Natural killer cell (primary cell): ENCODE measurements at regions not wholly inside any gene's neighbourhood (a gene's known extent, or its start where the extent isn't known, plus 50 kb on each side); places are given as distances from the start of the nearest gene placed in this dataset.
"Not testable (repeated sequence)": the region's sequence is repeated elsewhere in the genome, so short reads cannot be mapped to it uniquely, and the experiment has no call there.

Source experiments
- ATAC-seq, 3 donors: fragments of 150-1000 bp in 2 of 3; fragments of 200-7000 bp in 1 of 3; cut with Tn5 transposase; 1 replicate in 1 of 3; 2 replicates in 2 of 3; pipeline ENCODE4 v1.10.0; 2021; ENCODE audit warnings: mild to moderate bottlenecking in 2 of 3, moderate library complexity in 2 of 3
- DNase-seq, 2 donors: peaks; one replicate each; pipeline versions ENCODE4 v3.0.0 to v3.0.0-alpha.2; 2013 to 2021; ENCODE audit warnings: mixed read lengths in 1 of 2
- H3K27ac ChIP-seq: one replicate; pipeline ENCODE4 v1.5.1; 2013; ENCODE audit warnings: mild to moderate bottlenecking, low read length
- H3K27me3 ChIP-seq: one replicate; pipeline ENCODE4 v1.6.1; 2013; ENCODE audit warnings: low read length; ENCODE audit not compliant: control insufficient read depth, insufficient read depth
- H3K36me3 ChIP-seq: one replicate; pipeline ENCODE4 v1.6.1; 2013; ENCODE audit warnings: low read length; ENCODE audit not compliant: control insufficient read depth, insufficient read depth
- H3K4me1 ChIP-seq: one replicate; pipeline ENCODE4 v1.6.1; 2013; ENCODE audit warnings: low read length; ENCODE audit not compliant: control insufficient read depth, insufficient read depth
- H3K4me3 ChIP-seq: one replicate; pipeline ENCODE4 v1.5.1; 2013; ENCODE audit warnings: low read length
- H3K9me3 ChIP-seq: one replicate; pipeline ENCODE4 v1.6.1; 2013; ENCODE audit warnings: low read length; ENCODE audit not compliant: control insufficient read depth, insufficient read depth
- H3K27ac Mint-ChIP-seq, 2 donors: one replicate each; pipeline ENCODE4 v1.8.0; 2022; ENCODE audit warnings: mild to moderate bottlenecking in 2 of 2, mixed read lengths in 2 of 2, moderate library complexity in 1 of 2
- H3K27me3 Mint-ChIP-seq, 2 donors: one replicate each; pipeline ENCODE4 v1.8.0; 2022; ENCODE audit warnings: low read depth in 2 of 2, mixed read lengths in 2 of 2
- H3K36me3 Mint-ChIP-seq: one replicate; pipeline ENCODE4 v1.8.0; 2022; ENCODE audit warnings: mixed read lengths
- H3K4me1 Mint-ChIP-seq, 2 donors: one replicate each; pipeline ENCODE4 v1.8.0; 2022; ENCODE audit warnings: mixed read lengths in 2 of 2
- H3K4me3 Mint-ChIP-seq: one replicate; pipeline ENCODE4 v1.8.0; 2022; ENCODE audit warnings: mild to moderate bottlenecking, moderate library complexity, mixed read lengths
- H3K9me3 Mint-ChIP-seq, 2 donors: one replicate each; pipeline ENCODE4 v1.8.0; 2022; ENCODE audit warnings: mixed read lengths in 2 of 2
- WGBS: methylation state at CpG from one replicate; pipeline ENCODE4 v1.1.7; 2013; ENCODE audit warnings: missing lambda C conversion rate; ENCODE audit not compliant: insufficient coverage; 5-methylcytosine and 5-hydroxymethylcytosine counted together
- intact Hi-C: fragments of 100-400 bp; cut with micrococcal nuclease; formaldehyde crosslinking; loops from one replicate; pipeline ENCODE4 v1.14.2; 2022
- TF ChIP-seq, protein P1 (sequence below): fragments of 200-600 bp; IDR thresholded peaks from one replicate; pipeline ENCODE4 v1.8.0; 2022; ENCODE audit warnings: antibody characterized with exemption

DNA sequence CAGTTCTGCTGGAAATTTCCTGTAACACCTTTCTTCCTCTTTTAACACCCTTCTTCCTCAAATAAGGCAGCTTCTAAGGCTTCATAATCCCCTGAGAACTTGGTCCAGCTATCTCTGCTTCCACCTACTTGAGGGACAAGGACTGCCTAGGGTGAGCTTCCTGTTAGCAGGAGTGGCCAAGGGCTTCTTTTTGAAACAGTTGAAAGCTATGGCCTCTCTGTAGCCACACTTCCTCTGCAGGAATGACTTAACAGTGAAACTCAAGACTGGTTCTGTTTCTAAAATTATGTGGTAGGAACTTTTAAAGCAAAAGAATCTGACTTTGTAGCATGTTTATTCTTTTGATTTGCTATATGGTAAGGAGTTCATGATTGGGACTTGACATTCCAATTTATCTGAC, 108.5 kb upstream of the WDR1 start:
- no peak for DNase-seq
- Histone ChIP-seq H3K4me3 (no peak overlapping the region), H3K27ac (no peak overlapping the region), H3K4me1 (no peaks in the 10 kb centered on the region), H3K27me3 (no peaks in the 10 kb centered on the region), H3K9me3 (no peaks in the 10 kb centered on the region), H3K36me3 (no peaks in the 10 kb centered on the region)
- TF ChIP-seq, protein P1, sequence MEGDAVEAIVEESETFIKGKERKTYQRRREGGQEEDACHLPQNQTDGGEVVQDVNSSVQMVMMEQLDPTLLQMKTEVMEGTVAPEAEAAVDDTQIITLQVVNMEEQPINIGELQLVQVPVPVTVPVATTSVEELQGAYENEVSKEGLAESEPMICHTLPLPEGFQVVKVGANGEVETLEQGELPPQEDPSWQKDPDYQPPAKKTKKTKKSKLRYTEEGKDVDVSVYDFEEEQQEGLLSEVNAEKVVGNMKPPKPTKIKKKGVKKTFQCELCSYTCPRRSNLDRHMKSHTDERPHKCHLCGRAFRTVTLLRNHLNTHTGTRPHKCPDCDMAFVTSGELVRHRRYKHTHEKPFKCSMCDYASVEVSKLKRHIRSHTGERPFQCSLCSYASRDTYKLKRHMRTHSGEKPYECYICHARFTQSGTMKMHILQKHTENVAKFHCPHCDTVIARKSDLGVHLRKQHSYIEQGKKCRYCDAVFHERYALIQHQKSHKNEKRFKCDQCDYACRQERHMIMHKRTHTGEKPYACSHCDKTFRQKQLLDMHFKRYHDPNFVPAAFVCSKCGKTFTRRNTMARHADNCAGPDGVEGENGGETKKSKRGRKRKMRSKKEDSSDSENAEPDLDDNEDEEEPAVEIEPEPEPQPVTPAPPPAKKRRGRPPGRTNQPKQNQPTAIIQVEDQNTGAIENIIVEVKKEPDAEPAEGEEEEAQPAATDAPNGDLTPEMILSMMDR, result no peak
- H3K36me3 Mint-ChIP-seq, result no peaks in the 10 kb centered on the region
- H3K4me3 Mint-ChIP-seq, result no peak overlapping the region
- H3K27me3 Mint-ChIP-seq, result no peaks in the 10 kb centered on the region
- H3K4me1 Mint-ChIP-seq, result no peaks in the 10 kb centered on the region
- intact Hi-C loops, result no loop called here
- ATAC-seq, result no peak
- no peaks in the 10 kb centered on the region for H3K9me3 Mint-ChIP-seq
- H3K27ac Mint-ChIP-seq, result no peak overlapping the region

DNA sequence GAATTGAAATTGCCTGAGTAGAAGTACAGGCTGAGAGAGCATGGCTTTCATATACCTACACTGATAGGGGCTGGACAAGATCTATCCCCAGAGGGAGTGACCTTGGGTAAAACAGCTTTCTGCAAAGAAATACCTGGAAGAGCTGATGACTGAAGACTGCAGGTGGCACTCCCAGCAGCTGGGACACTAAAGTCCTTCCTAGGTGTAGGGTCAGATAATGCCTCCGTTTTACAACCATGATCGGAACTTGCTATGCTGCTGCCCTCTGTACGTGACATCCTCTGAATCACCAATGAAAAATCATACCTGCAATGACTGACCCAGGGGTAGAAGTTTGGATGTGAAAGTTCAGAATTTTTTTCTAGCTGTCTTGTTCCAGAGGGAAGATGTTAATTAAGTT, 107.2 kb upstream of the WDR1 start:
- H3K27me3 Mint-ChIP-seq, result no peaks in the 10 kb centered on the region
- ATAC-seq (no peak), DNase-seq (no peak)
- Histone ChIP-seq H3K36me3 (no peaks in the 10 kb centered on the region), H3K4me1 (no peaks in the 10 kb centered on the region), H3K27ac (no peak overlapping the region), H3K9me3 (no peaks in the 10 kb centered on the region), H3K27me3 (no peaks in the 10 kb centered on the region), H3K4me3 (no peak overlapping the region)
- H3K36me3 Mint-ChIP-seq, result no peaks in the 10 kb centered on the region
- TF ChIP-seq, protein P1, result no peak
- intact Hi-C loops, result no loop called here
- no peak overlapping the region for H3K4me3 Mint-ChIP-seq
- no peaks in the 10 kb centered on the region for H3K4me1 Mint-ChIP-seq
- H3K27ac Mint-ChIP-seq, result no peak overlapping the region
- no peaks in the 10 kb centered on the region for H3K9me3 Mint-ChIP-seq
- no CpG with 5 or more reads among the region's 3 CpGs for WGBS

DNA sequence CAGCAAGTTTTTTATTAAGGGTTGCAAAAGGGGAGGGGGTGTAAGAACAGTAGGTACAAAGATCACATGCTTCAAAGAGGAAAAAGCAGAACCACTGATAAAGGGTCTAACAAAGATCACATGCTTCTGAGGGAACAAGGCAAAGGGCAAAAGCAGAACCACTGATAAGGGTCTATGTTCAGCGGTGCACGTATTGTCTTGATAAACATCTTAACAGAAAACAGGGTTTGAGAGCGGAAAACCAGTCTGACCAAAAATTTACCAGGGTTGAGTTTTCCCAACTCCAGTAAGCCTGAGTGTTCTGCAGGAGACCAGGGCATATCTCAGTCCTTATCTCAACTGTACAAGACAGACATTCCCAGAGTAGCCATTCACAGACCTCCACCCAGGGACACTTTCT, 96.9 kb upstream of the WDR1 start:
- H3K4me1 Mint-ChIP-seq, H3K4me1 ChIP-seq, H3K27me3 ChIP-seq, intact Hi-C loops, H3K9me3 ChIP-seq, H3K36me3 Mint-ChIP-seq, H3K27me3 Mint-ChIP-seq, H3K36me3 ChIP-seq, H3K4me3 ChIP-seq, ATAC-seq, H3K4me3 Mint-ChIP-seq, DNase-seq, H3K27ac Mint-ChIP-seq, H3K9me3 Mint-ChIP-seq, H3K27ac ChIP-seq: not testable (repeated sequence)
- WGBS, result no CpG with 5 or more reads among the region's 3 CpGs

DNA sequence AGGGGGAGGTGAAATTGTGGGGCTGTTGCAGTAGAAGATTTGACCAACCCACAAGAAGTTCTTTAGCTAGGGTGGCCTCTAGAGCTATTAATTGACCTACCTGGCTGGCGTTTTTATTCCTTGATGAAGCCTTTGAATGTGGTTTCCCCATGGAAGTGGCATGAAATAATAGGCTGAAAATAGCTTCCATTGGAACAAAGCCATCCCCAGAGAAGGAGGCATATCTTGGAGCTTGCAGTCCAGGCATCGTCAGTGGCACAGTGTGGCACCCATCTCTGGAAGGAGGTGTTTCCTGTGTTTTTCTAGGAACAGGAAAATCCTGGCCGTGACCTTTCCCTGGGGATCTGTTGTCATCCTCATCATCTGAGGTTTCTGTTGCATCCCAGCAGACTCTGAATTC, 96.3 kb upstream of the WDR1 start:
- Mint-ChIP-seq H3K4me1 (no peaks in the 10 kb centered on the region), H3K9me3 (no peaks in the 10 kb centered on the region), H3K27me3 (peaks cover 0 to 5% of the 10 kb centered on the region in 2 donors), H3K27ac (no peak overlapping the region), H3K4me3 (no peak overlapping the region), H3K36me3 (no peaks in the 10 kb centered on the region)
- H3K27me3 ChIP-seq, result no peaks in the 10 kb centered on the region
- WGBS, result no CpG with 5 or more reads among the region's 3 CpGs
- ATAC-seq (no peak), DNase-seq (no peak)
- no peaks in the 10 kb centered on the region for H3K36me3 ChIP-seq
- no peak overlapping the region for H3K4me3 ChIP-seq
- intact Hi-C loops, result no loop called here
- no peaks in the 10 kb centered on the region for H3K9me3 ChIP-seq
- no peak overlapping the region for H3K27ac ChIP-seq
- H3K4me1 ChIP-seq, result no peaks in the 10 kb centered on the region
- TF ChIP-seq, protein P1, result no peak
